Right lobe of liver (tissue), 4 donors: ENCODE measurements at regions not wholly inside any gene's neighbourhood (a gene's known extent, or its start where the extent isn't known, plus 50 kb on each side); places are given as distances from the start of the nearest gene placed in this dataset.

Source experiments
- POLR2A ChIP-seq: fragments of 450-650 bp; IDR thresholded peaks from one replicate; pipeline ENCODE4 v1.6.1; 2017; ENCODE audit warnings: antibody characterized with exemption, mild to moderate bottlenecking
- TF ChIP-seq, protein P1 (sequence below), 4 donors: fragments of 200-600 bp in 3 of 4; fragments of 450-650 bp in 1 of 4; IDR thresholded peaks; one replicate each; pipeline versions ENCODE4 v1.5.1 to v1.8.0; 2016 to 2022; ENCODE audit warnings: antibody characterized with exemption in 4 of 4, mild to moderate bottlenecking in 2 of 4
- donor health status: DM: no; HTN: no; CAD: no.
- donor health status: DM: no; HTN: no; CAD: no.
- donor health status: DM: no; HTN: yes; CAD: no.

DNA sequence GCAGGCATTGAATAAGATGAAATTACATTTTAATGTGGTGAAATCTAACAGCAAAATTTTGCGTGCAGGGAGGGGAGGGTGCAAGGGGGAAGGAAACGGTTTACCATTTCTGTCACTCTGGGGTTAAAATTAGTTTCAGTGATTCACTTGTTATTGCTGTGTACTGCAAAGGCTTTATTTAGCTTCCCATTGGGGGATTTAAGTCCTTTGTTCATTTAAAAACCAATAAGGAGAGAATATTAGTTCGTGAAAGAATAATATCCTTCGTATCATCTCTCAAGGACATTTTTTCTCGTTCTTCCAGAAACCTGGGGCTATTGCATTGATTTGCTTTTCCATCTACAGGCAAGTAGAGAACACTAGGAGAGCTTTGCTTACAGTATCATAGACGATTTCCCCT lies 667.8 kb upstream of the RGMB start:
- TF ChIP-seq POLR2A = no peak
- TF ChIP-seq, protein P1, sequence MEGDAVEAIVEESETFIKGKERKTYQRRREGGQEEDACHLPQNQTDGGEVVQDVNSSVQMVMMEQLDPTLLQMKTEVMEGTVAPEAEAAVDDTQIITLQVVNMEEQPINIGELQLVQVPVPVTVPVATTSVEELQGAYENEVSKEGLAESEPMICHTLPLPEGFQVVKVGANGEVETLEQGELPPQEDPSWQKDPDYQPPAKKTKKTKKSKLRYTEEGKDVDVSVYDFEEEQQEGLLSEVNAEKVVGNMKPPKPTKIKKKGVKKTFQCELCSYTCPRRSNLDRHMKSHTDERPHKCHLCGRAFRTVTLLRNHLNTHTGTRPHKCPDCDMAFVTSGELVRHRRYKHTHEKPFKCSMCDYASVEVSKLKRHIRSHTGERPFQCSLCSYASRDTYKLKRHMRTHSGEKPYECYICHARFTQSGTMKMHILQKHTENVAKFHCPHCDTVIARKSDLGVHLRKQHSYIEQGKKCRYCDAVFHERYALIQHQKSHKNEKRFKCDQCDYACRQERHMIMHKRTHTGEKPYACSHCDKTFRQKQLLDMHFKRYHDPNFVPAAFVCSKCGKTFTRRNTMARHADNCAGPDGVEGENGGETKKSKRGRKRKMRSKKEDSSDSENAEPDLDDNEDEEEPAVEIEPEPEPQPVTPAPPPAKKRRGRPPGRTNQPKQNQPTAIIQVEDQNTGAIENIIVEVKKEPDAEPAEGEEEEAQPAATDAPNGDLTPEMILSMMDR (IDR thresholded peaks at IDR 0.05) = no peak
